Left renal pelvis (tissue), 4 donors: ENCODE measurements at regions not wholly inside any gene's neighbourhood (a gene's known extent, or its start where the extent isn't known, plus 50 kb on each side); places are given as distances from the start of the nearest gene placed in this dataset.

Source experiments
- DNase-seq, 4 donors: peaks; one replicate each; pipeline ENCODE4 v3.0.0-alpha.2; 2013; ENCODE audit warnings: low read depth in 4 of 4, low spot score in 3 of 4

DNA sequence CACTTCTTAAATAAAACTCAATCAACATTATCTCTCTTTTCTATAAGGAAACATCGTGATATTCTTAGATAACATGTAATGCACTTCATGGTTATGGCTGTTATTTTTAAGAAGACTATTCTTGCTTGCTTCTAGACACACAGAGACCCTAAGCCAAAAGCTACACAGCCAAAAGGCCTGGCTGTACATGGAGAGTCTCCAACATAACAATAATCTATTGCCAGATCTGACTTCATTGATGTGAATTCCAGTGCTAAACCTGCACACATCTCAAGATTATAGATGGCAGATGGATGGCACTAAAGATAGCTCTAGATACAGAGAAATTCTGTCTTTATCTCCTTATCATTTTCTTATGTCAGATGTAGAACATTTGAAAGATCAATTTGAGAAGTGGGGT is 811.6 kb upstream of the ZNF608 start:
- no peak for DNase-seq

DNA sequence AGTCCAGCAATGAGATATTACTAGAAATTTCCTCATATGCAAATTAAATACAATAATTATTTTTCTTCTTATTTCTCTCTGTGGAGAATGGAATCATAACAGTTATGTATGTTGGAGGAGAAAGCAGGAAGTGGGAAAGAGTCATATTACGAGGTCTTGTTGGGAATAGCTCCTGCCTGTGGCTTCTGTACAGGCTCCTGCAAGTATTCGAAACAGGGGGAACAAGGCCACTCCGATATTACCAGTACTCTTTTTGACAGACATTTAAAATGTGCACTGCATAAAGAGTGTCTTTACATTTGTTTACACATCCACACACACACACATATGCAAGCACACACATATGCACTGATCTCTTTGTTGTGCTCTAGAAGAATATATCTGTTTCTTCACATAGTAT is 812.0 kb upstream of the ZNF608 start:
- no peak for DNase-seq

DNA sequence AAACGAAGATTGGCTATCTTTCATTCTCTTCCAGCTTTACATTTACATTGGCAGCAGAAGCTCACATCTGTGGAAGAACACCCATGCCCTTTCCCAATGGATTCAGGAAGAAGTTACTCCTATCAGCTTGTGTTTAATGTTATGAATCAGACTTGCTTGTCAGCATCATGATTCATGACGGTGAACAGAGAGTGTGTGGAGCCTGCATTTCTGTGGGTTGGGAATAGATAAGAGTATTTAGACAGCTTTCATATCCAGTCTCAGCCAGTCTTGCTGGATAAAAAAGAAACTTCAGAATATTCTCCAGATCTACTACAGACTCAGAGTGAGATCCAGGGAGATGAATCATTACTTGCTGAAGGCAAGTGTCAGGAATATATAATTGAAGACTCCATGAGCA is 812.9 kb upstream of the ZNF608 start:
- DNase-seq = no peak

DNA sequence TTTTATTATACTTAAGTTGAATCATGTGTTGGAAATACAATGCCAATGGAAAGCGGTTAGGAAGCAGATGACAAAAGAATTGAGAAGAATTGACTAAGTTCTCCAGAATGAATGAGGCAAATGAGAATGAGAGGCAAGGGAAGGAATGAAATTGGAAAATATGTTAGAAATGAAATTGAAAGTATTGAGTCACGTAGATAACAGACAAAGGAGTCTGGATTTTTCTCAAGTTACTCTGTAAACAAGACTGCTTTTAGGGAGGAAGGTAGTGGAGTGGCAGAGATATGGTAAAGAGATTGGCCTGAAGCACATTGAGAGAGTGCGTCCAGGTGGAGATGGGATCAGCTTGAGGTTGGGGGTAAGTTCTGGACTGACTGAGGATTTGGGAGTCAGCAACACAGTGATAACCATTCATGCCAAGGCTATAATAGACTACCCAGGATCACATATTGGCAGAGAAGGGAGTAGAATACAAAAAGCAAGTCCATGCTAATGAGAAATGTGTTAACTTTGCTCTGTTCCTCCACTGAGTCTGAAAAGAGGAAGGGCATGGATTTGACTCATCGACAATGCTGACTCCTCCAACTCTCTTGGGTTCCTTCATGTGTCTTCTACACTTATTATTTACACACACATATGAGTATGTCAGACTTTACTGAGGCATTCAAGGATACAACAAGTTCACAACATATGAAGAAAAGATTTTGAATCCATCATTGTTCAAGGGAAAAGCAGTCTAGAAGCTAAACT is 814.2 kb upstream of the ZNF608 start:
- no peak for DNase-seq

DNA sequence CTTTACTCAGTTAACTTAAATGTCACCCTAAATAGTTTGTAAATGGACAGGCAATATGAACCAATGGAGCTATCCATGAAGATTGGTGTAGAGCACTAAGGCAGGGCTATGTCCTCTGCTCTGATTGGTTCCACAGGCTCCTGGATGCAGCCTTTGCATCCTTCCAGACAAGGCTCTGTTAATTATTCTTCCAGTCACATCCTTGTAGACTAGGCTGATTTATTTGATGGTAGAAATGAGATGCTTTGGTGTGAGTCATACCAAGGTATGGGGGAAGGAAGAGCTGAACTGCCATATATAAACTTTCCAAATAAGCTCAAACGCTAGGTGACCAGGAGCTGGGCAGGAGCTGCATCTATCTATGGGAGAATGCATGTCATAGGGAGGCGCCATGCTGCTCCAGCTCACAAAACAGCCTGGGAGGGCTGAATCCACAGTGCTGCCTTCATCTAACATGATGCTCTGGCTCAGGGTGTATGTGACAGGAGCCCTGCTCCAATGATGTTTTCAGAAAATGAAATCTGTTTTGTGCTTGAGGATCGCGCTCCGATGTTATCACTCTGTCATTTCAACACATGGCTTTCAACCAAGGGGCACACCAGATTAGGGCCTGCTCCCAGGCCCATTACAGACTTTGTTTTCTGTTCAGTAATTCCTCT is 818.0 kb upstream of the ZNF608 start:
- DNase-seq = no peak

DNA sequence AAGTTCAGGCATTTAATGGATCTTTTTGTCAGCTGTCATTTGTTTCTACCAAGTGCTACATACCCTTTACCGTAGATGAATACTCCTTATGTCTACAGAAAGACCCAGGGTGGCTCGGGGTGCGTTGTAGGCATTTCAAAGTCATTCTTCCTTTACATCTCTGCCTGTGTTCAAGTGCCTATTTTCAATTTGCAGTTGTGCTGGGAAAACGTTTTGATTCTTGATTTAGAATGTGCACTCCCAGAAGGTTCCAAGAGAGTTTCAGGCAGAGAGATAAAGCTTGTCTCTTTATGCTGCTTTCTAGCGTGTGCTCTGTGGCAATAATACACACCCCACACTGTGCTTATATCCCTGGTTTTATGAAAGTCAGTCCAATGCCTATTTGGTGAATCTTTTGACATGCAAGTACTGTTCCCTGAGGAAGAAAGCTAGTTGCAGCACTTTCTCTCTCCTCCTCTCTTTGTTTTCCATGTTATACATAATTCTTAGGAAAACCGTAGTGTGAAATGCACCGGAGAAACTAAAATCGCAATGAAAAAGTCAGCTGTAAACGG is 828.1 kb upstream of the ZNF608 start:
- no peak for DNase-seq

DNA sequence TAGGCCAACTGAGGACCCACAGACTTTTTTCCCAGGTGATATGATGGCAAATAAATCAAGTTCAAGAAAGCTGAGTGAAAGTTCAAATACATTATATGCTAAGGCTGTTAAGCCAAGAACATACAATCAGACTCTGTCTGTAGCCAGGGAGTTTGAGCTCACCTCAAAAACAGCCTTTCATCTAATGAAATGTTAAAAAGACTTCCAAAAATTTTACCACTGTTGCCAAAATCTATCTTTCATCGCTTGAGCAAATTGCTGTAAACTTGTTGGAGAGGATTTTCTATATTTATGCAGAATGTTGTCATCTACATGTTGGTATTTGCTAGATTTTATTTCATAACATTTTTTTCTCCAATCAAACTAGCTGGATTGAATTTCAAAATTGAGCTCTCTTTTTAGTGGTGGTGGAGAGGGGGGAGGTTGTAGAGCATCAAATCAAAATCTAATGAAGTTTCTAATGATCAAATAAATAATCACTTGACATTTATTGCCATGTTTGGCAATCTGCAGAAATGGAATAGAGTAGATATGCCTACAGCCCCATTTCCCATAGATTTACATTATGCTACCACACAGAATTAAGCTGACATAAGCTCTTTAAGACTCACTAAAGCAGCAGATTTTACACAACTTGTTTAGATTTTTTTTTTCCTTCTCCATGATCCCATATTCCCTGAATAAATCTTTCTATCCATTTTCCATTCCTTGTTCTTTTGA is 828.9 kb upstream of the ZNF608 start:
- DNase-seq = no peak

DNA sequence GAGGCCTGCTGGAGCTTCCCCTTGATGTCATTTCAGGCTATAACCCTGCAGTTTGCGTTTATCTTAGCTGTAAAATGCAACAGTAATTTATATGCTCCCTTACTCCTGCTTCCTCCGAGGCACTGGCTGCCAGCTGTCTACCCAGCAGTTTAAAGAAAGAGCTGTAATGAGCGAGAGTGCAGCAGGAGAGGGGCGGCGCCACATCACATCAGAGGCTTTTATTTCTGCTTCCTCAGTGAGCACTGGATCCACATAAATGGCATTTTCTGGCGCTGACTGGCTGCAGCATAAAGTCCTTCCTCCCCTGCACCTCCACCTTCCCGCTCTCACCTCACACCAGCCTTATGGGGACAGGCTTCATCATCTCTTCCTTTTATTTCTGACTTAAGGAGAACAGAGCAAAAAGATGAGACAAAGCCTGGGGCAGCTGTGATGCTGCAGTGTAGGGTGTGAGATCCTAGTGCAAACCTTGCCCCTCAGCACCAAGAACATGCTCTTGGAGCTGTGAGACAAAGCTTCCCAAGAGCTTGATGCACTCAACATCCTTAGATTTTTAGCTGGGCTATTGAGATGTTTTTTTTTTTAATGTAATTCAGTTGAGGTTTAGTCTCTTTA is 829.6 kb upstream of the ZNF608 start:
- DNase-seq = peak in 1 of 4 donors; percentile 24

DNA sequence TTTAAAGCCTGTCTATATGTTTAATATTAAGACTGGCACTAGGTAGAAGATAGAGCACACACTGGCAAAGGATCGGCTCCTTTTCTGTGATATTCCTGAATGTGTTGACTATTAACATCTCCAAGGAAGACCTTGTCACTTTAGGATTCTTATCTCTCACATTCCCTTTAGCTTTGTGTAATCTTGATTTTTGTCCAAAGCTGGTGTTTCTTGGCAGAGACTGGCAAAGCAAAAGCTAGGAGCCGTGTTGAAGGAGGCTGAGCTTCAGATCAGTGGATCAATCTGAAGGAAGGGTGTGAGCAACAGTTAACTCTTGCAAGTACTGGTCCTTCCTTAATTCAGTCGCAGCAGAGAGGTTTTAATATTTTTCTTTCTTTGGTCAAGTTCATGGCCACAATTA is 830.4 kb upstream of the ZNF608 start:
- DNase-seq = no peak

DNA sequence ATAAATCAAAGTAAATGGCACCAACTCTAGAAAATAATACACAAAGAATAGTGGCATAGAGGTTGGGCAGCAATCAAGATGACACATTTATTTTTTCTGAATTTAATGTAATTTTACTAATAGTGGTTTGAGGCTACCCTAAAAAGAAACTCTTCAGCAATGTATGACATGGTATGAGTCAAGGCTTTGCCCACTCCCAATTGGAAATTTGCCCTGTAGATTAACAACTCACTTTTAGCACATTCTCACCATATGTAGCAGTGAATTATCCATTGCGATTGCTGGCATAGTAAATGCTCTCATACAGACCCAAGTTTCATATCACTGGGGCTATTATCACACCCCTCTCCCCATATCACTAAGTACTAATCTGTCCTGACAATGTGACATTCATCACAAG is 832.1 kb upstream of the ZNF608 start:
- no peak for DNase-seq

DNA sequence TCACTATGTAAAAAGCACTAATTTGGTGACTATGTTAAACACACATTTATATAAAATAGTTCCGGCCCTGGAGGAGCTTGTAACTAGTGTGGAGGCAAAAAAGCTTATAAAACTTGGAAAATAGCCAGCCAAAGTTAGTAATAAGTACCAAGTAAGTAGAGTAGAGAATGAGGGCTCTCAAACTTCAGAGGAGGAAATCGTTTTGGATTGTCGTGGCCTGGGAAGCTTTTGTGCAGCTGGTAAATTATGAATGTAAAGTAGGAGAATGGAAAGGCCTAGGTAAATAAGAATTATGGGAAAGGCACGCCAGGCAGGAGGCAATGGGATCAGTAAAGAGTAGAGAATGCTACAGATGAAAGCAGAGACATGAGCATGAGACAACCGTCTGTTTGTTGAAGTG is 832.7 kb upstream of the ZNF608 start:
- no peak for DNase-seq

DNA sequence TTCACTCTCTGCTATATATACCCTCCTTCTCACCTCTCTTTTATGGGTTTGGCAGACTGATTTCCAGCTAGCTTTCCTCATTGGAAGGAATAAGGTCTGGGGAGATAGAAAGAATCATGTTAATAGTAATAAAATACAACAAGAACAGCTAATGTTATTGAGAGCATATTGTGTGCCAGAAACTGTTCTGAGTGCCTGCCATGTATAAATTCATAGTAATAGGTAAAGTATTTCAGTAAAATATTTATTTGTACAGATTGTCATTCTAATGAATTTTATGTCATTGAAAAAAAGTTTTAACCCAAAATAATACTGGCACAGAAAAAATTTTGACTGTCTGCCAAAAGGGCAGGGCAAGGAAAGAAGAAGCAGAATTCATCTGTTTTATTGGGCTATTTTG is 834.9 kb upstream of the ZNF608 start:
- DNase-seq = no peak

DNA sequence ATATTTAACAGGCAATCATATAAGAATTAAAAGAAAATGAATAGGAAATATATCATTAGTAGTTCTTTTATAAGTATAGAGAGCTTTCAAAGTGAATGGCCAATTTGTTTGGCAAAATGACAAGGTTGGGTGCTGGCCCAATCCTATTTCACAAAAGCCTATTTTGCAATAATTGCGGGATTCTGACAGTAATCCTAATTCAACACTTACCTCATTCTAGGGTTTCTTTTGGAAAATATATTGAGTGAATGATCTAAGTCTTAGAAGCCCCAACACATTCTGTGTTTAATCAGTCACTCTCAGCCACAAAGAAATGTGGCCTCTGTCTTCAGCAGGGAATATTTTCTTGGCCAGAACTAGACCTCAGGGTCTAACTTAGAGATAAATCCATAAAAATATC is 835.9 kb upstream of the ZNF608 start:
- DNase-seq = no peak

DNA sequence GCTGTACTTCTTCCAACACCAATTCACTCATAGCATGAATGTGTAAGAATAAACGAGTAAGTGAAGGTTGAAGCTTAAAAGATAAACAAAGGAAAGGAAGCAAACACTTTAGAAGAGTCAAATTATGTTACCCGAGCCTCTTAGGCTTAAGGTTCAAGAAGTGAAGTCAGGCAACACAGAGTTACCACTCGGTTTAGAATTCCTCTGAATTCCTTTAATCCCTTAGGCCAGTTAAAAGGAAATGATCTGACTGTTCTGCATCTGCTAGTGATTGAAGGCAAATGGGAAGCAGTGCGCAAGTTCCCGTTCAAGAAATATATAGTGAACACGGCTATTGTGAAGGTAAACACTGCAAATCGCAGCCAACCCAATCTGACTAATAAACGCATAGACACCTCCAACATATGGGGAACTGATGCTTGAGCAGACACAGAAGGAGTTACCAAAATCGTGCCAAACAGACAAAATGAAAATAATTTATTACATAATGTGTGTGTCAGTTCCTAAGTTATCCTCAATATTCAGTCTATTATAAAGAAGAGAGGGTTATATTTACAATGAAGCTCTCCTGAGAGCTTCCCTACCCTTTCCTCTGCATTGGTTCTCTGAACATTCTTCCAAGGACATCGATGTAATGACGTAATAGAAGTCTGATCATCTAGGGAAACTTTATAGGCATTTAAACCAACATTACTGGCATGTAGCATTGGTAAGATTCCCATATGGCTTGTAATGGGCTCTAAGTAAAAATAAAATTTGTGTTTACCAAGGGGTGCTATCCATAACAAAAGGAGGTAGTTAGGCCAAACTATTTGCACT is 837.1 kb upstream of the ZNF608 start:
- DNase-seq = no peak

DNA sequence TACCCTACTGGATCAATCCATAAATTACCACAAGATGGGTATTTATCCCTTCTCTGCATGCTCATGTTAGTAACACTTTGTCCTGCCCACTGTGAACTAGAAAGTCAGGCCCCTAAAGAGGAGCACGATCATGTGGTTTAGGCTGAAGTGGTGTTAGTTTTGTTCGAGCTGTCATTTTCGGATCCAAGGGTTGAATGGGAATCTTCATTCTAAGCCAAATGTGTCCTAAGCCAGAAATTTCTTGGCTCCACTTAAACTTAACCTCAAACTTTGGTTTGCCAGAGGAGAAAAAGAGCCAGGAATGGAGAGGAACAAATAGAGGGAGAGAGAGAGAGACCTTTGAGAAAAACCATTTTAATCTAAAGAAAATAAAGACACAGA is 837.7 kb upstream of the ZNF608 start:
- DNase-seq = no peak

DNA sequence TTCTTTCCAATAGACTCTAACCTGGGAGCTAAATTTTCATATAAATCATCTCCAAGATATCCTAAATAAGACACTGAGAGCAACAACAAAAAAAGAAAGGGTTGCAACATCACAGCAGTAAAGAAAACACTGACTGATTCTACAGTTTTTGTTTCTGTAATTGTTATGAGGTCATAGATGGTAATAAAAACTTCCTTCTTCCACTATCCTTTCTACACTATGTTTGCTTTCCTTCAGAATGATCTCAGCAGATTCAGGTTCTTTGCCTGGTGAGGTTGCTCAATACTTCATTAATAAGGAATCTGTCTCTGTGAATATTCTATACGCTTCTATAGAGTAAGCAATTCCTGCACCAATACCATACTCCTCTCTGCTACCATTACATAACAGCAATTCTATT is 835.6 kb upstream of the GRAMD2B start:
- DNase-seq = no peak

DNA sequence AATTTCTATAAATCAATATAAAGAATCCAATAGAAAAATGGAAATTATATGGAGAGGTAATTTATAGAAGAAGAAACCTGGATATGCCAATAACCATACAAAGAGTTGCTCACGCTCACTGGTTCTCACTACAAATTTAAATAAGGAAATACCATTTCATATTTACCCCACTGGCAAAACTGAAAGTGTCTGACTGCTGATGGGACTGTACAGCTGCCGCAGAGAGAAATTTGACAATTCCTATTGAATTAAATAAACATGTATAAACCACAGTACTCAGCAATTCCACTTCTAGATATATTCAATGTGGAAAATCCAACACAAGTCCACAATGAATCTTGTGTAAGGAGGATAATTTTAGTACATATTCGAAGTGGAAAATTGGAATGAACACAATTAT is 830.4 kb upstream of the GRAMD2B start:
- no peak for DNase-seq

DNA sequence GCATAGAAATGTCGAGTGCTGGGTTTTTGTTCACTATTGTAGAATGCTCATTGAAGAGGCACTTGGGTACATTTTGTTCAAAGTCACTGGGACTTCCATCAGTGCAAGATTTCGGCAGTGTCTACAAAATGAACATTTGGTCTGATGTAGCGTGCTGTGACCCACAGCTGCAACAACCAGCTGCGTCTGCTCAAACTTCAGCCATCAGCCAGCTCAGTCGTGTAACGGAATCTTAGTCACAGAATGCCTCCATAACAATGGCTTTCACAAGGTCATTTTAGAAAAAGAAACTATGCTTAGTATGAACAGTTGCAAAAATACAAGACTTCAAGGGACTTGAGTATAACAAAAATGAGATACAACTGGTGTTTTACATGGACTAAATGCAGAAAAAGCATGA is 828.1 kb upstream of the GRAMD2B start:
- peak in 3 of 4 donors; percentile 45 to 54 (median 50) for DNase-seq

DNA sequence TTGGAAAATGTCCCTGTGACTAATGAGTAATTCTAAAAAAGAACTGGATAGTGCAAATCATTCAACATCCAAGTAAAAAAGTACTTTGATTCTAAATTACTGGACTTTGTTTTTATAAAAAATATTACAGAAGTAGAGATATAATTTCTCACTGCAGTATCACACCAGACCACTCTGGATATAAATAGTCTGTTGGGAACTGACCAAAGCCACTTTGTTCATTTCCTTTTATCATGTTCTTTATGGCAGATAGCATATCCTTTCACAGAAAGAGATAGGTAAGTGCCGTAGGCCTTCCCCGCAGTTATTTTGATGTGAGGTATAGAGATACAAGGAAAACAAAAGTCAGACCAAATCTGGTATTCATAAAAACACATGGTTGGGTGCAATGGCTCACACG is 827.4 kb upstream of the GRAMD2B start:
- DNase-seq = no peak

DNA sequence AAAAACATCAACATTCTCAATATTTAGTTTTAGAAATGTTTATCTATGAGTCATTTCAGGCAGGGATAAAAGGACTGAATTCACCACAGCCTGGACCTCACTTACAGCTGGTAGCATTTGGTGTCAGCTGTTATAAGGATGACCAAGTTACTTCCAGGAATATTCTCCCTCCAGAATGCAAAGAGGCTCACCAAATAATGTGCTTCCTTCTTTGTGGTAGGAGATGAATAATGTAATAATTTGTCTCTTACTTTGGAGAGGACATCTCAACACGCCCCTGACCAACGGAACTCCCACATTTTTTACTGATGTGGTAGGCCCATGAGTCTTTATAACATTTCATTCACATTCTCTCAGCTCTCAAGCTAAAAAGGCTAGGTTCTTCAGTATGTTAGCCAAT is 825.9 kb upstream of the GRAMD2B start:
- no peak for DNase-seq
